GM12878 (cell line): ENCODE measurements at regions not wholly inside any gene's neighbourhood (a gene's known extent, or its start where the extent isn't known, plus 50 kb on each side); places are given as distances from the start of the nearest gene placed in this dataset.

Source experiments
- ATAC-seq: fragments of 200-7000 bp; cut with Tn5 transposase; 3 replicates; pipeline ENCODE4 v1.9.1; 2020; ENCODE audit warnings: mild to moderate bottlenecking, moderate library complexity
- BruUV-seq: library from RNA; stranded (reverse); fragments of 400-500 nt; replicated peaks from 2 replicates; lab custom pipeline; 2021; lab: Mats Ljungman, UMichigan
- CTCF ChIA-PET: fragments of 300-600 bp; sonication (Branson Sonifier 250); formaldehyde crosslinking; extraction: SDS; loops from one replicate; lab custom pipeline; 2021; ENCODE audit warnings: inconsistent platforms; lab: Yijun Ruan, JAX
- POLR2A ChIA-PET: fragments of 350-600 bp; formaldehyde crosslinking; extraction: SDS; loops from one replicate; lab custom pipeline; 2021; ENCODE audit warnings: inconsistent platforms; lab: Charles Lee
- RAD21 ChIA-PET: fragments of 300-600 bp; sonication (Branson Sonifier 250); formaldehyde crosslinking; loops from one replicate; lab custom pipeline; 2023; ENCODE audit warnings: antibody characterized with exemption; ENCODE audit not compliant: unreplicated experiment; lab: Charles Lee
- SMC1A ChIA-PET: fragments of 300-600 bp; sonication (Branson Sonifier 250); formaldehyde crosslinking; loops from one replicate; lab custom pipeline; 2023; ENCODE audit not compliant: unreplicated experiment, uncharacterized antibody; lab: Charles Lee
- DNase-seq: peaks from one replicate; pipeline ENCODE4 v3.0.0-alpha.2; 2011; ENCODE audit warnings: low read depth, low spot score
- FAIRE-seq: peaks from 3 replicates; lab custom pipeline; 2011; peaks lifted over from hg19 to GRCh38; lab: Jason Lieb, UNC
- H2AFZ ChIP-seq: 2 replicates; pipeline ENCODE4 v1.6.0; 2011; ENCODE audit warnings: low read depth, low read length, control low read depth; ENCODE audit not compliant: control insufficient read depth
- H3K27ac ChIP-seq: 2 replicates; pipeline ENCODE4 v1.5.1; 2011; ENCODE audit warnings: control low read depth; ENCODE audit not compliant: control insufficient read depth, insufficient read depth
- H3K27me3 ChIP-seq, 2 experiments: replicated peaks in 1 of 2; 2 replicates each; pipeline versions ENCODE4 v1.6.0 to v1.6.1; 2011; ENCODE audit warnings: low read length in 1 of 2; ENCODE audit not compliant: control insufficient read depth in 2 of 2, insufficient read depth in 2 of 2
- H3K36me3 ChIP-seq, 2 experiments: 2 replicates each; pipeline ENCODE4 v1.5.1; 2011; ENCODE audit warnings: low read length in 1 of 2; ENCODE audit not compliant: control insufficient read depth in 2 of 2, insufficient read depth in 2 of 2
- H3K4me1 ChIP-seq: 2 replicates; pipeline ENCODE4 v1.6.1; 2011; ENCODE audit warnings: mild to moderate bottlenecking, low read length, moderate library complexity, mixed read lengths; ENCODE audit not compliant: control insufficient read depth, insufficient read depth
- H3K4me2 ChIP-seq: 2 replicates; pipeline ENCODE4 v1.6.0; 2011; ENCODE audit warnings: control low read depth; ENCODE audit not compliant: control insufficient read depth, insufficient read depth
- H3K4me3 ChIP-seq: fragments of 200-600 bp; sonication (generic); 2 replicates; pipeline ENCODE4 v1.5.1; 2016
- H3K79me2 ChIP-seq: 2 replicates; pipeline ENCODE4 v1.6.0; 2011; ENCODE audit warnings: low read length; ENCODE audit not compliant: control insufficient read depth, insufficient read depth
- H3K9ac ChIP-seq: 2 replicates; pipeline ENCODE4 v1.8.0; 2011; ENCODE audit warnings: low read length, control low read depth, mixed read lengths; ENCODE audit not compliant: control insufficient read depth, insufficient read depth
- H3K9me3 ChIP-seq: replicated peaks from 3 replicates; pipeline ENCODE4 v1.5.1; 2011; ENCODE audit warnings: mild to moderate bottlenecking, low read length; ENCODE audit not compliant: control insufficient read depth, insufficient read depth
- H4K20me1 ChIP-seq: 2 replicates; pipeline ENCODE4 v1.6.0; 2011; ENCODE audit not compliant: control insufficient read depth, insufficient read depth
- BCL11A ChIP-seq: IDR thresholded peaks from 2 replicates; pipeline ENCODE4 v1.6.1; 2011; ENCODE audit warnings: low read depth, low read length
- HCFC1 ChIP-seq: fragments of 150-350 bp; IDR thresholded peaks from 2 replicates; pipeline ENCODE4 v1.6.1; 2014; ENCODE audit warnings: low read length
- IRF5 ChIP-seq: fragments of 450-650 bp; IDR thresholded peaks from 2 replicates; pipeline ENCODE4 v1.6.1; 2017; ENCODE audit warnings: borderline replicate concordance
- MEF2A ChIP-seq: IDR thresholded peaks from 2 replicates; pipeline ENCODE4 v1.6.1; 2011; ENCODE audit warnings: low read depth, mild to moderate bottlenecking, low read length, moderate library complexity; ENCODE audit not compliant: insufficient read depth
- NFXL1 ChIP-seq: fragments of 450-650 bp; IDR thresholded peaks from 2 replicates; pipeline ENCODE4 v1.6.1; 2017; ENCODE audit warnings: antibody characterized with exemption, mild to moderate bottlenecking, borderline replicate concordance
- ZNF687 ChIP-seq: fragments of 450-650 bp; IDR thresholded peaks from 2 replicates; pipeline ENCODE4 v1.6.1; 2017; ENCODE audit warnings: mild to moderate bottlenecking, moderate library complexity
- WGBS: methylation state at CpG from one replicate; pipeline ENCODE4 v1.1.6; 2016; ENCODE audit warnings: low lambda C conversion rate; ENCODE audit not compliant: insufficient replicate concordance, insufficient coverage; ENCODE audit errors: missing lambda C conversion rate; 5-methylcytosine and 5-hydroxymethylcytosine counted together
- in situ Hi-C: fragments of 300-500 bp; cut with MboI; formaldehyde crosslinking; loops from 9 replicates; pipeline ENCODE4 v1.14.3; 2018; ENCODE audit warnings: mixed read lengths
- intact Hi-C: fragments of 100-400 bp; cut with micrococcal nuclease; formaldehyde crosslinking; loops from one replicate; pipeline ENCODE4 v1.14.2; 2022; ENCODE audit not compliant: unreplicated experiment

GRCh38 chr13:50691681-50692263 is 151.7 kb downstream of the DLEU7 start:
- Histone ChIP-seq H2AFZ (no peak overlapping the region), H3K9ac (no peak overlapping the region), H3K9me3 (no peaks in the 10 kb centered on the region), H3K4me1 (no peaks in the 10 kb centered on the region), H3K27me3 (no peaks in the 10 kb centered on the region), H3K4me2 (no peak overlapping the region), H4K20me1 (no peaks in the 10 kb centered on the region), H3K36me3 (no peaks in the 10 kb centered on the region), H3K79me2 (no peaks in the 10 kb centered on the region), H3K27ac (no peak overlapping the region), H3K4me3 (no peak overlapping the region)
- in situ Hi-C loops: no loop called here
- ChIA-PET RAD21 (no interaction called here), POLR2A (no interaction called here), CTCF (no interaction called here), SMC1A (interaction anchor here (0.8 to 1.1 kb wide), 3 partner anchors 14 to 72 kb away, joined by 3 to 5 read pairs (median 4); no protein-coding TSS in a partner anchor)
- WGBS: 27% methylated on average over 7 of the region's 7 CpGs
- intact Hi-C loops: no loop called here
- TF ChIP-seq NFXL1 (no peak), ZNF687 (no peak), HCFC1 (no peak), MEF2A (no peak), BCL11A (no peak), IRF5 (no peak)
- DNase-seq: no peak
- no TSS peak for BruUV-seq
- no peak for FAIRE-seq
- ATAC-seq: no peak
